ENCODE measurements at regions not wholly inside any gene's neighbourhood (a gene's known extent, or its start where the extent isn't known, plus 50 kb on each side); places are given as distances from the start of the nearest gene placed in this dataset.

- TF ChIP-seq CTCF (IDR thresholded peaks at IDR 0.05): no peak
- TF ChIP-seq POLR2A (IDR thresholded peaks at IDR 0.05): no peak
These were observed 1304.5 kb upstream of the ZEB2 start for GRCh38 chr2:145824384-145824783.
